Stimulated activated naive CD8-positive, alpha-beta T cell treated with anti-CD3 and anti-CD28 coated beads, Interleukin-15, Interleukin-2, amounts not matched to agents 100 U/mL and 50 U/mL, for 24 hours (primary cell): ENCODE measurements at regions not wholly inside any gene's neighbourhood (a gene's known extent, or its start where the extent isn't known, plus 50 kb on each side); places are given as distances from the start of the nearest gene placed in this dataset.
"Not testable (repeated sequence)": the region's sequence is repeated elsewhere in the genome, so short reads cannot be mapped to it uniquely, and the experiment has no call there.

Experiments used
- ATAC-seq: fragments of 150-1000 bp; cut with Tn5 transposase; one replicate; pipeline ENCODE4 v1.10.0; 2021
- DNase-seq: peaks from one replicate; pipeline ENCODE4 v3.0.0; 2021

GRCh38 chr7:115558161-115558560 is 472.4 kb downstream of the TFEC start:
- DNase-seq (no peak), ATAC-seq (no peak)

- not testable (repeated sequence) for DNase-seq, ATAC-seq
Measured at GRCh38 chr7:115557296-115557695, 473.3 kb downstream of the TFEC start.

- DNase-seq (no peak), ATAC-seq (no peak)
Measured at GRCh38 chr7:115552766-115553165, 477.8 kb downstream of the TFEC start.

- ATAC-seq, result no peak
- no peak for DNase-seq
Measured at GRCh38 chr7:115549910-115550309, 480.7 kb downstream of the TFEC start.

- ATAC-seq (no peak), DNase-seq (no peak)
Measured at GRCh38 chr7:115548756-115549155, 481.8 kb downstream of the TFEC start.

- ATAC-seq (no peak), DNase-seq (no peak)
Measured at GRCh38 chr7:115546790-115547189, 483.8 kb downstream of the TFEC start.

GRCh38 chr7:115533785-115534184 is 496.8 kb downstream of the TFEC start:
- ATAC-seq, result no peak
- no peak for DNase-seq

- DNase-seq (no peak), ATAC-seq (no peak)
Measured at GRCh38 chr7:115526278-115526677, 504.3 kb downstream of the TFEC start.

- no peak for DNase-seq
- ATAC-seq, result no peak
Measured at GRCh38 chr7:115522174-115522573, 508.4 kb downstream of the TFEC start.

- DNase-seq, result no peak
- no peak for ATAC-seq
Measured at GRCh38 chr7:115516341-115516740, 514.2 kb downstream of the TFEC start.

GRCh38 chr7:115511330-115511729 is 519.2 kb downstream of the TFEC start:
- ATAC-seq, result no peak
- no peak for DNase-seq

- no peak for DNase-seq
- ATAC-seq, result no peak
Measured at GRCh38 chr7:115505136-115505535, 525.4 kb downstream of the TFEC start.

GRCh38 chr7:115499956-115500355 is 530.6 kb downstream of the TFEC start:
- ATAC-seq, result no peak
- DNase-seq, result no peak

GRCh38 chr7:115496006-115496405 is 534.6 kb downstream of the TFEC start:
- DNase-seq (no peak), ATAC-seq (no peak)

- DNase-seq (no peak), ATAC-seq (no peak)
Measured at GRCh38 chr7:115494529-115495147, 535.9 kb downstream of the TFEC start.

GRCh38 chr7:115493381-115493780 is 537.2 kb downstream of the TFEC start:
- DNase-seq, result no peak
- no peak for ATAC-seq

GRCh38 chr7:115491744-115492380 is 538.7 kb downstream of the TFEC start:
- DNase-seq (no peak), ATAC-seq (no peak)

GRCh38 chr7:115479448-115479847 is 551.1 kb downstream of the TFEC start:
- DNase-seq, result no peak
- no peak for ATAC-seq

- ATAC-seq (no peak), DNase-seq (no peak)
Measured at GRCh38 chr7:115478426-115478825, 552.1 kb downstream of the TFEC start.

GRCh38 chr7:115477193-115477651 is 553.3 kb downstream of the TFEC start:
- DNase-seq, result no peak
- ATAC-seq, result no peak

- no peak for DNase-seq
- ATAC-seq, result no peak
Measured at GRCh38 chr7:115476671-115477181, 553.8 kb downstream of the TFEC start.

GRCh38 chr7:115475761-115476385 is 554.0 kb downstream of the MDFIC start:
- DNase-seq, result no peak
- no peak for ATAC-seq

- ATAC-seq (no peak), DNase-seq (no peak)
Measured at GRCh38 chr7:115475206-115475605, 553.3 kb downstream of the MDFIC start.
